NOMO-1 treated with dmso at 0.1 percent for 144 hours (cell line): ENCODE measurements at regions not wholly inside any gene's neighbourhood (a gene's known extent, or its start where the extent isn't known, plus 50 kb on each side); places are given as distances from the start of the nearest gene placed in this dataset.
A peak's percentile ranks its signal among the peaks of the same experiment; 100 is the strongest.

Experiments used
- DNase-seq: peaks from one replicate; lab custom pipeline; 2025; ENCODE audit not compliant: unreplicated experiment; lab: John Stamatoyannopoulos, UW

- DNase-seq = no peak
These were observed 1239.3 kb downstream of the SORCS1 start for GRCh38 chr10:105925045-105925785.

GRCh38 chr10:105921348-105921747, 1243.2 kb downstream of the SORCS1 start:
- DNase-seq = no peak

GRCh38 chr10:105914432-105914831, 1250.1 kb downstream of the SORCS1 start:
- DNase-seq = no peak

- DNase-seq = no peak
These were observed 1255.8 kb downstream of the SORCS1 start for GRCh38 chr10:105908701-105909100.

- no peak for DNase-seq
These were observed 1244.4 kb downstream of the SORCS3 start for GRCh38 chr10:105885495-105885894.

GRCh38 chr10:105879401-105879800, 1238.3 kb downstream of the SORCS3 start:
- no peak for DNase-seq

GRCh38 chr10:105875050-105875449, 1234.0 kb downstream of the SORCS3 start:
- DNase-seq = no peak

GRCh38 chr10:105872665-105873064, 1231.6 kb downstream of the SORCS3 start:
- no peak for DNase-seq

GRCh38 chr10:105868935-105869334, 1227.8 kb downstream of the SORCS3 start:
- DNase-seq = no peak

- DNase-seq = no peak
These were observed 1223.8 kb downstream of the SORCS3 start for GRCh38 chr10:105864854-105865253.

GRCh38 chr10:105857268-105858264, 1216.5 kb downstream of the SORCS3 start:
- no peak for DNase-seq

GRCh38 chr10:105855791-105856190, 1214.7 kb downstream of the SORCS3 start:
- no peak for DNase-seq

GRCh38 chr10:105844676-105845570, 1203.8 kb downstream of the SORCS3 start:
- DNase-seq = no peak

GRCh38 chr10:105844241-105844640, 1203.2 kb downstream of the SORCS3 start:
- DNase-seq = no peak

GRCh38 chr10:105843786-105844185, 1202.7 kb downstream of the SORCS3 start:
- no peak for DNase-seq

GRCh38 chr10:105840288-105840770, 1199.2 kb downstream of the SORCS3 start:
- DNase-seq = no peak

- no peak for DNase-seq
These were observed 1197.3 kb downstream of the SORCS3 start for GRCh38 chr10:105838392-105838791.

- DNase-seq = peak; percentile 46
These were observed 1196.9 kb downstream of the SORCS3 start for GRCh38 chr10:105837951-105838350.

- DNase-seq = no peak
These were observed 1193.4 kb downstream of the SORCS3 start for GRCh38 chr10:105834261-105835059.

- DNase-seq = peak; percentile 78
These were observed 1186.0 kb downstream of the SORCS3 start for GRCh38 chr10:105827133-105827532.
